H9 (cell line): ENCODE measurements at regions not wholly inside any gene's neighbourhood (a gene's known extent, or its start where the extent isn't known, plus 50 kb on each side); places are given as distances from the start of the nearest gene placed in this dataset.

Experiments used
- DNase-seq: peaks from one replicate; pipeline ENCODE4 v3.0.0-alpha.2; 2017
- H2AFZ ChIP-seq: one replicate; pipeline ENCODE4 v1.6.1; 2013; ENCODE audit warnings: mild to moderate bottlenecking, low read length, control low read depth, moderate library complexity
- H2AK5ac ChIP-seq: 2 replicates; pipeline ENCODE4 v1.6.1; 2013; ENCODE audit warnings: low read length, control low read depth, mixed read lengths; ENCODE audit not compliant: insufficient read length
- H2BK120ac ChIP-seq: one replicate; pipeline ENCODE4 v1.6.1; 2013; ENCODE audit warnings: low read depth, mild to moderate bottlenecking, low read length, control low read depth, inconsistent platforms; ENCODE audit not compliant: poor library complexity, severe bottlenecking
- H2BK12ac ChIP-seq: 2 replicates; pipeline ENCODE4 v1.6.1; 2013; ENCODE audit warnings: low read length, control low read depth, mixed read lengths, low read depth; ENCODE audit not compliant: insufficient read length
- H2BK15ac ChIP-seq: 2 replicates; pipeline ENCODE4 v1.6.1; 2013; ENCODE audit warnings: low read depth, low read length, control low read depth
- H2BK20ac ChIP-seq: one replicate; pipeline ENCODE4 v1.6.1; 2013; ENCODE audit warnings: low read depth, mild to moderate bottlenecking, low read length, control low read depth, inconsistent platforms; ENCODE audit not compliant: poor library complexity, severe bottlenecking
- H2BK5ac ChIP-seq: 2 replicates; pipeline ENCODE4 v1.6.1; 2013; ENCODE audit warnings: low read length, control low read depth, mixed read lengths; ENCODE audit not compliant: insufficient read length
- H3K14ac ChIP-seq: 2 replicates; pipeline ENCODE4 v1.6.1; 2013; ENCODE audit warnings: low read length, control low read depth; ENCODE audit not compliant: insufficient read depth
- H3K18ac ChIP-seq: 2 replicates; pipeline ENCODE4 v1.6.1; 2013; ENCODE audit warnings: low read depth, mild to moderate bottlenecking, mixed read lengths, low read length, control low read depth; ENCODE audit not compliant: insufficient read length
- H3K23ac ChIP-seq: 2 replicates; pipeline ENCODE4 v1.6.1; 2013; ENCODE audit warnings: low read length, control low read depth, mixed read lengths, low read depth; ENCODE audit not compliant: insufficient read length
- H3K23me2 ChIP-seq: 2 replicates; pipeline ENCODE4 v1.6.1; 2013; ENCODE audit warnings: low read depth, mild to moderate bottlenecking, mixed read lengths, low read length, control low read depth; ENCODE audit not compliant: insufficient read length, poor library complexity, severe bottlenecking
- H3K27ac ChIP-seq: 2 replicates; pipeline ENCODE4 v1.5.1; 2013; ENCODE audit warnings: low read length, control low read depth, mixed read lengths, low read depth; ENCODE audit not compliant: insufficient read length
- H3K27me3 ChIP-seq: 2 replicates; pipeline ENCODE4 v1.6.1; 2013; ENCODE audit warnings: low read length, control low read depth, inconsistent platforms; ENCODE audit not compliant: insufficient read depth
- H3K4ac ChIP-seq: 2 replicates; pipeline ENCODE4 v1.6.1; 2013; ENCODE audit warnings: low read depth, mild to moderate bottlenecking, control low read depth, inconsistent platforms, low read length, moderate library complexity
- H3K4me1 ChIP-seq: 2 replicates; pipeline ENCODE4 v1.6.1; 2013; ENCODE audit warnings: low read length, control low read depth, inconsistent platforms; ENCODE audit not compliant: insufficient read depth
- H3K4me2 ChIP-seq: 2 replicates; pipeline ENCODE4 v1.6.1; 2013; ENCODE audit warnings: low read length, control low read depth, mixed read lengths; ENCODE audit not compliant: insufficient read length, insufficient read depth
- H3K56ac ChIP-seq: 2 replicates; pipeline ENCODE4 v1.6.1; 2013; ENCODE audit warnings: low read depth, mild to moderate bottlenecking, mixed read lengths, low read length, control low read depth; ENCODE audit not compliant: insufficient read length
- H3K79me1 ChIP-seq: 2 replicates; pipeline ENCODE4 v1.6.1; 2013; ENCODE audit warnings: low read depth, mild to moderate bottlenecking, moderate library complexity, low read length, control low read depth, inconsistent platforms; ENCODE audit not compliant: insufficient read depth, poor library complexity, severe bottlenecking
- H3K79me2 ChIP-seq: 2 replicates; pipeline ENCODE4 v1.6.1; 2013; ENCODE audit warnings: low read length, control low read depth, inconsistent platforms; ENCODE audit not compliant: insufficient read depth
- H3K9ac ChIP-seq: 2 replicates; pipeline ENCODE4 v1.6.1; 2013; ENCODE audit warnings: low read length, control low read depth, mixed read lengths; ENCODE audit not compliant: insufficient read length; ENCODE audit errors: extremely low read depth
- H3K9me3 ChIP-seq: one replicate; pipeline ENCODE4 v1.6.1; 2013; ENCODE audit warnings: low read depth, low read length, inconsistent platforms; ENCODE audit not compliant: control insufficient read depth
- H3T11ph ChIP-seq: one replicate; pipeline ENCODE4 v1.6.1; 2013; ENCODE audit warnings: mild to moderate bottlenecking, low read length, control low read depth, inconsistent platforms
- H4K20me1 ChIP-seq: one replicate; pipeline ENCODE4 v1.6.1; 2013; ENCODE audit not compliant: control insufficient read depth, insufficient read length, insufficient read depth
- H4K5ac ChIP-seq: 2 replicates; pipeline ENCODE4 v1.6.1; 2013; ENCODE audit warnings: low read depth, mild to moderate bottlenecking, mixed read lengths, low read length, control low read depth; ENCODE audit not compliant: insufficient read length
- H4K8ac ChIP-seq: replicated peaks from 2 replicates; pipeline ENCODE4 v1.6.1; 2013; ENCODE audit warnings: low read length, control low read depth, mixed read lengths, low read depth; ENCODE audit not compliant: insufficient read length
- H4K91ac ChIP-seq: 2 replicates; pipeline ENCODE4 v1.6.1; 2013; ENCODE audit warnings: low read depth, mild to moderate bottlenecking, moderate library complexity, mixed read lengths, low read length, control low read depth; ENCODE audit not compliant: insufficient read length
- H3K27ac Mint-ChIP-seq, 3 experiments: 2 replicates in 2 of 3; 3 replicates in 1 of 3; pipeline ENCODE4 v1.8.0; 2020 to 2021; ENCODE audit warnings: mixed read lengths in 3 of 3, mild to moderate bottlenecking in 1 of 3, moderate library complexity in 1 of 3
- H3K27me3 Mint-ChIP-seq: 2 replicates; pipeline ENCODE4 v1.8.0; 2021; ENCODE audit warnings: low read depth, mild to moderate bottlenecking, moderate library complexity, mixed read lengths
- H3K36me3 Mint-ChIP-seq, 3 experiments: 2 replicates in 2 of 3; 3 replicates in 1 of 3; pipeline ENCODE4 v1.8.0; 2020 to 2021; ENCODE audit warnings: low read depth in 3 of 3, mixed read lengths in 3 of 3; ENCODE audit not compliant: insufficient read depth in 1 of 3
- H3K4me1 Mint-ChIP-seq, 2 experiments: 2 replicates each; pipeline ENCODE4 v1.8.0; 2020; ENCODE audit warnings: mixed read lengths in 2 of 2
- H3K4me3 Mint-ChIP-seq, 2 experiments: 2 replicates in 1 of 2; 3 replicates in 1 of 2; pipeline ENCODE4 v1.8.0; 2020 to 2021; ENCODE audit warnings: mild to moderate bottlenecking in 2 of 2, mixed read lengths in 2 of 2, moderate library complexity in 1 of 2
- H3K9me3 Mint-ChIP-seq, 2 experiments: 2 replicates in 1 of 2; 3 replicates in 1 of 2; pipeline ENCODE4 v1.8.0; 2020; ENCODE audit warnings: mild to moderate bottlenecking in 2 of 2, mixed read lengths in 2 of 2, moderate library complexity in 1 of 2
- CTCF ChIP-seq: fragments of 200-600 bp; sonication (generic); conservative IDR thresholded peaks from 3 replicates; pipeline ENCODE4 v1.8.0; 2021; ENCODE audit warnings: antibody characterized with exemption, mild to moderate bottlenecking
- WGBS: extraction: QIAGEN DNeasy Blood & Tissue Kit; methylation state at CpG from one replicate; pipeline ENCODE4 v1.1.7; 2013; ENCODE audit warnings: missing lambda C conversion rate, low lambda C conversion rate, mixed read lengths; ENCODE audit not compliant: insufficient read length; ENCODE audit errors: extremely low coverage; 5-methylcytosine and 5-hydroxymethylcytosine counted together

- no peak overlapping the region for H3T11ph ChIP-seq
- no peak overlapping the region for H3K4me3 Mint-ChIP-seq
- no peak for TF ChIP-seq CTCF
- H3K14ac ChIP-seq, result no peak overlapping the region
- H3K23ac ChIP-seq, result no peak overlapping the region
- DNase-seq, result no peak
- no peaks in the 10 kb centered on the region for H3K79me1 ChIP-seq
- H3K23me2 ChIP-seq, result no peaks in the 10 kb centered on the region
- no peak overlapping the region for H3K27ac ChIP-seq
- no peak overlapping the region for H3K9ac ChIP-seq
- no CpG with 5 or more reads among the region's 1 CpG for WGBS
- no peak overlapping the region for H4K8ac ChIP-seq
- peaks cover 0 to 8% (median 6%) of the 10 kb centered on the region in 3 experiments; a peak in 5 of 7 replicates for H3K36me3 Mint-ChIP-seq
- H2AFZ ChIP-seq, result no peak overlapping the region
- no peak overlapping the region for H2BK120ac ChIP-seq
- no peak overlapping the region for H3K4ac ChIP-seq
- H2BK20ac ChIP-seq, result no peak overlapping the region
- peaks cover 58 to 64% of the 10 kb centered on the region in 2 experiments for H3K9me3 Mint-ChIP-seq
- no peak overlapping the region for H4K91ac ChIP-seq
- no peak overlapping the region for H2BK5ac ChIP-seq
- H3K27ac Mint-ChIP-seq, result no peak overlapping the region
- no peaks in the 10 kb centered on the region for H4K20me1 ChIP-seq
- H3K9me3 ChIP-seq, result peaks cover 15% of the 10 kb centered on the region
- H3K56ac ChIP-seq, result no peak overlapping the region
- no peak overlapping the region for H3K18ac ChIP-seq
- no peak overlapping the region for H2BK12ac ChIP-seq
- no peak overlapping the region for H3K4me2 ChIP-seq
- H3K4me1 ChIP-seq, result no peaks in the 10 kb centered on the region
- H3K27me3 ChIP-seq, result no peaks in the 10 kb centered on the region
- H3K27me3 Mint-ChIP-seq, result no peaks in the 10 kb centered on the region; the same call in 1 of the 2 replicates
- no peak overlapping the region for H2BK15ac ChIP-seq
- H3K79me2 ChIP-seq, result no peaks in the 10 kb centered on the region
- H3K4me1 Mint-ChIP-seq, result peaks cover 7 to 9% of the 10 kb centered on the region in 2 experiments
- no peak overlapping the region for H2AK5ac ChIP-seq
- H4K5ac ChIP-seq, result no peak overlapping the region
These were observed 85.7 kb upstream of the ITM2A start for GRCh38 chrX:79452881-79453280.
